Mesendoderm (in vitro differentiated cells): ENCODE measurements at regions not wholly inside any gene's neighbourhood (a gene's known extent, or its start where the extent isn't known, plus 50 kb on each side); places are given as distances from the start of the nearest gene placed in this dataset.
"Not testable (repeated sequence)": the region's sequence is repeated elsewhere in the genome, so short reads cannot be mapped to it uniquely, and the experiment has no call there.

Source experiments
- DNase-seq: peaks from one replicate; pipeline ENCODE4 v3.0.0; 2013
- H2AK5ac ChIP-seq: 2 replicates; pipeline ENCODE4 v1.6.1; 2013; ENCODE audit warnings: low read length, inconsistent platforms
- H2BK120ac ChIP-seq: 2 replicates; pipeline ENCODE4 v1.6.1; 2013; ENCODE audit warnings: low read depth, mild to moderate bottlenecking, low read length, moderate library complexity, mixed read lengths
- H2BK15ac ChIP-seq: replicated peaks from 2 replicates; pipeline ENCODE4 v1.6.1; 2013; ENCODE audit warnings: low read depth, mild to moderate bottlenecking, moderate library complexity
- H2BK5ac ChIP-seq: 2 replicates; pipeline ENCODE4 v1.6.1; 2013; ENCODE audit warnings: low read length, inconsistent platforms
- H3K18ac ChIP-seq: 2 replicates; pipeline ENCODE4 v1.6.1; 2013; ENCODE audit warnings: mild to moderate bottlenecking, low read length, mixed read lengths
- H3K23ac ChIP-seq: one replicate; pipeline ENCODE4 v1.6.1; 2013; ENCODE audit warnings: low read length
- H3K27ac ChIP-seq: 2 replicates; pipeline ENCODE4 v1.5.1; 2013; ENCODE audit warnings: low read depth, mild to moderate bottlenecking, inconsistent platforms, low read length, moderate library complexity
- H3K27me3 ChIP-seq: 2 replicates; pipeline ENCODE4 v1.6.1; 2013; ENCODE audit warnings: low read length, control low read depth, mild to moderate bottlenecking, inconsistent platforms; ENCODE audit not compliant: insufficient read depth, poor library complexity
- H3K36me3 ChIP-seq: 2 replicates; pipeline ENCODE4 v1.6.1; 2013; ENCODE audit warnings: low read length, inconsistent platforms; ENCODE audit not compliant: control insufficient read depth, insufficient read depth
- H3K4ac ChIP-seq: one replicate; pipeline ENCODE4 v1.6.1; 2013; ENCODE audit warnings: low read depth, mild to moderate bottlenecking, low read length, moderate library complexity
- H3K4me1 ChIP-seq: 2 replicates; pipeline ENCODE4 v1.6.1; 2013; ENCODE audit warnings: low read depth, low read length, inconsistent platforms; ENCODE audit not compliant: control insufficient read depth
- H3K4me2 ChIP-seq: 2 replicates; pipeline ENCODE4 v1.6.1; 2013; ENCODE audit warnings: low read length
- H3K4me3 ChIP-seq: 2 replicates; pipeline ENCODE4 v1.5.1; 2013; ENCODE audit warnings: mild to moderate bottlenecking, low read length
- H3K56ac ChIP-seq: one replicate; pipeline ENCODE4 v1.6.1; 2013; ENCODE audit warnings: low read length
- H3K79me1 ChIP-seq: 2 replicates; pipeline ENCODE4 v1.6.1; 2013; ENCODE audit warnings: low read length, inconsistent platforms
- H3K79me2 ChIP-seq: 2 replicates; pipeline ENCODE4 v1.6.1; 2013; ENCODE audit warnings: mild to moderate bottlenecking, low read length; ENCODE audit not compliant: control insufficient read depth, insufficient read depth
- H3K9ac ChIP-seq: 2 replicates; pipeline ENCODE4 v1.6.1; 2013; ENCODE audit warnings: low read length, inconsistent platforms
- H4K5ac ChIP-seq: one replicate; pipeline ENCODE4 v1.6.1; 2013; ENCODE audit warnings: low read length
- H4K8ac ChIP-seq: one replicate; pipeline ENCODE4 v1.6.1; 2013; ENCODE audit warnings: low read depth, mild to moderate bottlenecking, control low read depth, low read length, moderate library complexity
- WGBS: extraction: QIAGEN DNeasy Blood & Tissue Kit; methylation state at CpG from one replicate; pipeline ENCODE4 v1.1.7; 2013; ENCODE audit warnings: low lambda C conversion rate, missing lambda C conversion rate; ENCODE audit not compliant: insufficient coverage; ENCODE audit errors: extremely low coverage; 5-methylcytosine and 5-hydroxymethylcytosine counted together

GRCh38 chr11:33978376-33978775 is 73.2 kb upstream of the CAPRIN1 start:
- Histone ChIP-seq H2AK5ac (no peak overlapping the region), H2BK120ac (no peak overlapping the region), H3K27ac (no peak overlapping the region), H2BK15ac (no peak overlapping the region), H4K5ac (no peak overlapping the region), H3K4me1 (no peaks in the 10 kb centered on the region), H3K79me2 (no peaks in the 10 kb centered on the region), H3K36me3 (no peaks in the 10 kb centered on the region), H3K18ac (no peak overlapping the region), H3K56ac (no peak overlapping the region), H3K27me3 (no peaks in the 10 kb centered on the region), H3K4me3 (no peak overlapping the region), H2BK5ac (no peak overlapping the region), H3K9ac (no peak overlapping the region), H3K79me1 (no peaks in the 10 kb centered on the region), H4K8ac (no peak overlapping the region), H3K4ac (no peak overlapping the region), H3K23ac (no peak overlapping the region), H3K4me2 (no peak overlapping the region)
- DNase-seq, result no peak
- no CpG with 5 or more reads among the region's 6 CpGs for WGBS

GRCh38 chr11:33977676-33978075 is 73.9 kb upstream of the CAPRIN1 start:
- Histone ChIP-seq H3K79me2 (no peaks in the 10 kb centered on the region), H2BK15ac (no peak overlapping the region), H3K18ac (no peak overlapping the region), H3K36me3 (no peaks in the 10 kb centered on the region), H3K4ac (no peak overlapping the region), H2BK120ac (no peak overlapping the region), H3K4me3 (no peak overlapping the region), H3K4me1 (no peaks in the 10 kb centered on the region), H3K23ac (no peak overlapping the region), H3K27me3 (no peaks in the 10 kb centered on the region), H4K8ac (no peak overlapping the region), H2BK5ac (no peak overlapping the region), H3K56ac (no peak overlapping the region), H2AK5ac (no peak overlapping the region), H4K5ac (no peak overlapping the region), H3K27ac (no peak overlapping the region), H3K4me2 (no peak overlapping the region), H3K9ac (no peak overlapping the region), H3K79me1 (no peaks in the 10 kb centered on the region)
- WGBS, result no CpG with 5 or more reads among the region's 4 CpGs
- DNase-seq, result no peak

- Histone ChIP-seq H3K18ac (no peak overlapping the region), H4K8ac (no peak overlapping the region), H3K4me1 (no peaks in the 10 kb centered on the region), H2BK120ac (no peak overlapping the region), H3K56ac (no peak overlapping the region), H4K5ac (no peak overlapping the region), H2AK5ac (no peak overlapping the region), H3K9ac (no peak overlapping the region), H3K4me3 (no peak overlapping the region), H3K27me3 (no peaks in the 10 kb centered on the region), H3K4me2 (no peak overlapping the region), H2BK5ac (no peak overlapping the region), H3K79me1 (no peaks in the 10 kb centered on the region), H3K36me3 (no peaks in the 10 kb centered on the region), H3K79me2 (no peaks in the 10 kb centered on the region), H3K23ac (no peak overlapping the region), H2BK15ac (no peak overlapping the region), H3K27ac (no peak overlapping the region), H3K4ac (no peak overlapping the region)
- DNase-seq, result no peak
- WGBS, result no CpG with 5 or more reads among the region's 7 CpGs
These were observed 74.9 kb upstream of the CAPRIN1 start for GRCh38 chr11:33976495-33977199.

- Histone ChIP-seq H4K5ac (no peak overlapping the region), H3K36me3 (no peaks in the 10 kb centered on the region), H3K79me1 (no peaks in the 10 kb centered on the region), H3K27ac (no peak overlapping the region), H2BK120ac (no peak overlapping the region), H3K4ac (no peak overlapping the region), H3K23ac (no peak overlapping the region), H3K18ac (no peak overlapping the region), H2BK5ac (no peak overlapping the region), H3K4me1 (no peaks in the 10 kb centered on the region), H4K8ac (no peak overlapping the region), H2BK15ac (no peak overlapping the region), H3K27me3 (no peaks in the 10 kb centered on the region), H3K79me2 (no peaks in the 10 kb centered on the region), H3K4me2 (no peak overlapping the region), H3K56ac (no peak overlapping the region), H3K4me3 (no peak overlapping the region), H3K9ac (no peak overlapping the region), H2AK5ac (no peak overlapping the region)
- no CpG with 5 or more reads among the region's 4 CpGs for WGBS
- DNase-seq, result no peak
These were observed 76.7 kb upstream of the CAPRIN1 start for GRCh38 chr11:33974804-33975203.

- not testable (repeated sequence) for H3K23ac ChIP-seq, H4K8ac ChIP-seq, H3K79me1 ChIP-seq, H2BK120ac ChIP-seq, H3K4me1 ChIP-seq, H4K5ac ChIP-seq, H3K9ac ChIP-seq, DNase-seq, H3K56ac ChIP-seq, H3K36me3 ChIP-seq, H3K4me2 ChIP-seq, H3K27me3 ChIP-seq, H3K4ac ChIP-seq, H3K4me3 ChIP-seq, H2AK5ac ChIP-seq, H3K27ac ChIP-seq, H3K18ac ChIP-seq, H3K79me2 ChIP-seq, H2BK15ac ChIP-seq, H2BK5ac ChIP-seq
- no CpG with 5 or more reads among the region's 12 CpGs for WGBS
These were observed 79.7 kb upstream of the LMO2 start for GRCh38 chr11:33971530-33971929.

GRCh38 chr11:33970984-33971466 is 79.1 kb upstream of the LMO2 start:
- Histone ChIP-seq H3K4me1 (no peaks in the 10 kb centered on the region), H2BK120ac (no peak overlapping the region), H3K79me2 (no peaks in the 10 kb centered on the region), H2AK5ac (no peak overlapping the region), H2BK5ac (no peak overlapping the region), H3K9ac (no peak overlapping the region), H3K23ac (no peak overlapping the region), H3K18ac (no peak overlapping the region), H4K5ac (no peak overlapping the region), H3K4me3 (no peak overlapping the region), H3K56ac (no peak overlapping the region), H3K27me3 (no peaks in the 10 kb centered on the region), H3K27ac (no peak overlapping the region), H4K8ac (no peak overlapping the region), H3K79me1 (no peaks in the 10 kb centered on the region), H3K36me3 (no peaks in the 10 kb centered on the region), H3K4me2 (no peak overlapping the region), H3K4ac (no peak overlapping the region), H2BK15ac (no peak overlapping the region)
- peak; percentile 75 for DNase-seq
- no CpG with 5 or more reads among the region's 8 CpGs for WGBS
